OCI-LY1 (cell line): ENCODE measurements at regions not wholly inside any gene's neighbourhood (a gene's known extent, or its start where the extent isn't known, plus 50 kb on each side); places are given as distances from the start of the nearest gene placed in this dataset.
A peak's percentile ranks its signal among the peaks of the same experiment; 100 is the strongest.

Experiments
- H2AFZ ChIP-seq: fragments of 200-600 bp; sonication (generic), shearing (Covaris generic); 2 replicates; pipeline ENCODE4 v1.6.0; 2014; ENCODE audit warnings: antibody characterized with exemption, mild to moderate bottlenecking, low read length
- H3F3A ChIP-seq: fragments of 200-600 bp; sonication (generic), shearing (Covaris generic); 2 replicates; pipeline ENCODE4 v1.6.0; 2014; ENCODE audit warnings: mild to moderate bottlenecking, antibody characterized with exemption, low read length, moderate library complexity; ENCODE audit not compliant: insufficient read depth
- H3K27ac ChIP-seq: fragments of 200-600 bp; sonication (generic); 2 replicates; pipeline ENCODE4 v1.5.1; 2014; ENCODE audit warnings: low read length, mixed run types, mild to moderate bottlenecking, low read depth; ENCODE audit not compliant: poor library complexity, severe bottlenecking
- H3K27me3 ChIP-seq: fragments of 200-600 bp; sonication (generic); 2 replicates; pipeline ENCODE4 v1.6.0; 2014; ENCODE audit warnings: antibody characterized with exemption, mild to moderate bottlenecking, low read length, moderate library complexity; ENCODE audit not compliant: insufficient read depth
- H3K36me3 ChIP-seq: fragments of 200-600 bp; sonication (generic); 2 replicates; pipeline ENCODE4 v1.6.1; 2014; ENCODE audit warnings: mild to moderate bottlenecking, antibody characterized with exemption, low read length, moderate library complexity, mixed read lengths; ENCODE audit not compliant: insufficient read depth
- H3K4me1 ChIP-seq: fragments of 200-600 bp; sonication (generic); 2 replicates; pipeline ENCODE4 v1.5.1; 2014; ENCODE audit warnings: mild to moderate bottlenecking, low read length, moderate library complexity; ENCODE audit not compliant: insufficient read depth, severe bottlenecking
- H3K4me2 ChIP-seq: fragments of 200-600 bp; sonication (generic), shearing (Covaris generic); 2 replicates; pipeline ENCODE4 v1.6.1; 2014; ENCODE audit warnings: low read length
- H3K4me3 ChIP-seq: fragments of 200-600 bp; sonication (generic); 2 replicates; pipeline ENCODE4 v1.5.1; 2014; ENCODE audit warnings: low read length, low read depth, mild to moderate bottlenecking, mixed read lengths; ENCODE audit not compliant: poor library complexity, severe bottlenecking
- H3K79me2 ChIP-seq: fragments of 200-600 bp; shearing (Covaris generic); 2 replicates; pipeline ENCODE4 v1.6.1; 2016; ENCODE audit warnings: mixed run types, low read length, mixed read lengths; ENCODE audit not compliant: insufficient read depth
- H3K9ac ChIP-seq: fragments of 200-600 bp; sonication (generic), shearing (Covaris generic); 2 replicates; pipeline ENCODE4 v1.6.1; 2014; ENCODE audit warnings: mild to moderate bottlenecking, low read length, mixed read lengths
- H3K9me2 ChIP-seq: fragments of 200-600 bp; sonication (generic), shearing (Covaris generic); 2 replicates; pipeline ENCODE4 v1.6.1; 2014; ENCODE audit warnings: low read depth, mild to moderate bottlenecking, low read length, mixed read lengths
- H3K9me3 ChIP-seq: fragments of 200-600 bp; shearing (Covaris generic); 2 replicates; pipeline ENCODE4 v1.6.1; 2014; ENCODE audit warnings: low read length, mixed read lengths
- H4K20me1 ChIP-seq: fragments of 200-600 bp; sonication (generic), shearing (Covaris generic); 2 replicates; pipeline ENCODE4 v1.6.0; 2016; ENCODE audit warnings: mild to moderate bottlenecking, low read length; ENCODE audit not compliant: insufficient read depth
- CTCF ChIP-seq: fragments of 200-600 bp; sonication (generic), shearing (Covaris generic); IDR thresholded peaks from 2 replicates; pipeline ENCODE4 v1.5.1; 2017; ENCODE audit warnings: mild to moderate bottlenecking, antibody characterized with exemption, low read length, moderate library complexity, mixed read lengths
- EZH2 ChIP-seq: fragments of 200-600 bp; sonication (generic), shearing (Covaris generic); IDR thresholded peaks from 2 replicates; pipeline ENCODE4 v1.8.0; 2017; ENCODE audit warnings: borderline replicate concordance, mixed run types, mild to moderate bottlenecking, antibody characterized with exemption, low read length, moderate library complexity, mixed read lengths

- no peaks in the 10 kb centered on the region for H3K4me1 ChIP-seq
- H3K9me2 ChIP-seq, result no peaks in the 10 kb centered on the region
- no peaks in the 10 kb centered on the region for H4K20me1 ChIP-seq
- H3F3A ChIP-seq, result no peaks in the 10 kb centered on the region
- no peaks in the 10 kb centered on the region for H3K79me2 ChIP-seq
- no peaks in the 10 kb centered on the region for H3K36me3 ChIP-seq
- H3K9me3 ChIP-seq, result no peaks in the 10 kb centered on the region
- TF ChIP-seq EZH2 (no peak), CTCF (no peak)
- no peak overlapping the region for H3K4me2 ChIP-seq
- no peak overlapping the region for H2AFZ ChIP-seq
- no peak overlapping the region for H3K9ac ChIP-seq
- no peak overlapping the region for H3K4me3 ChIP-seq
- no peaks in the 10 kb centered on the region for H3K27me3 ChIP-seq
- H3K27ac ChIP-seq, result no peak overlapping the region
Measured at GRCh38 chr4:148883435-148883834, 441.2 kb upstream of the NR3C2 start.

GRCh38 chr4:148881860-148882643 lies 439.8 kb upstream of the NR3C2 start:
- Histone ChIP-seq H3K4me3 (no peak overlapping the region), H3K4me1 (no peaks in the 10 kb centered on the region), H2AFZ (no peak overlapping the region), H3F3A (no peaks in the 10 kb centered on the region), H3K9me3 (no peaks in the 10 kb centered on the region), H3K9ac (no peak overlapping the region), H3K27me3 (no peaks in the 10 kb centered on the region), H4K20me1 (no peaks in the 10 kb centered on the region), H3K27ac (no peak overlapping the region), H3K4me2 (no peak overlapping the region), H3K9me2 (no peaks in the 10 kb centered on the region), H3K36me3 (no peaks in the 10 kb centered on the region), H3K79me2 (no peaks in the 10 kb centered on the region)
- TF ChIP-seq CTCF (no peak), EZH2 (no peak)

- H3K9me3 ChIP-seq, result no peaks in the 10 kb centered on the region
- H3K79me2 ChIP-seq, result no peaks in the 10 kb centered on the region
- no peak overlapping the region for H2AFZ ChIP-seq
- TF ChIP-seq EZH2 (no peak), CTCF (peak; percentile 24; the same call in 1 of the 2 replicates)
- H3K9ac ChIP-seq, result no peak overlapping the region
- no peak overlapping the region for H3K27ac ChIP-seq
- no peaks in the 10 kb centered on the region for H3K27me3 ChIP-seq
- H3K4me3 ChIP-seq, result no peak overlapping the region
- no peaks in the 10 kb centered on the region for H3K36me3 ChIP-seq
- no peaks in the 10 kb centered on the region for H4K20me1 ChIP-seq
- no peaks in the 10 kb centered on the region for H3K4me1 ChIP-seq
- H3K4me2 ChIP-seq, result no peak overlapping the region
- no peaks in the 10 kb centered on the region for H3F3A ChIP-seq
- no peaks in the 10 kb centered on the region for H3K9me2 ChIP-seq
Measured at GRCh38 chr4:148874331-148874730, 432.1 kb upstream of the NR3C2 start.
